HFF-Myc (cell line): ENCODE measurements at regions not wholly inside any gene's neighbourhood (a gene's known extent, or its start where the extent isn't known, plus 50 kb on each side); places are given as distances from the start of the nearest gene placed in this dataset.
"Not testable (repeated sequence)": the region's sequence is repeated elsewhere in the genome, so short reads cannot be mapped to it uniquely, and the experiment has no call there.

Experiments used
- DNase-seq: peaks from one replicate; pipeline ENCODE4 v3.0.0-alpha.2; 2011; ENCODE audit warnings: low read depth; ENCODE audit errors: extremely low read depth
- H3K4me3 ChIP-seq: replicated peaks from 2 replicates; pipeline ENCODE4 v1.5.1; 2011; ENCODE audit warnings: low read depth, mild to moderate bottlenecking, control low read depth, low read length
- CTCF ChIP-seq: IDR thresholded peaks from 2 replicates; pipeline ENCODE4 v1.5.1; 2012; ENCODE audit warnings: mild to moderate bottlenecking, low read depth, low read length, control low read depth; ENCODE audit errors: missing control alignments

GRCh38 chr10:121268863-121269432, 329.3 kb downstream of the FGFR2 start:
- DNase-seq = no peak
- H3K4me3 ChIP-seq = no peak overlapping the region
- no peak for TF ChIP-seq CTCF

GRCh38 chr10:121270906-121271305, 327.3 kb downstream of the FGFR2 start:
- no peak for TF ChIP-seq CTCF
- DNase-seq = no peak
- H3K4me3 ChIP-seq = no peak overlapping the region

- no peak for DNase-seq
- TF ChIP-seq CTCF = no peak
- H3K4me3 ChIP-seq = no peak overlapping the region
Measured at GRCh38 chr10:121276046-121276445, 322.2 kb downstream of the FGFR2 start.

- H3K4me3 ChIP-seq = no peak overlapping the region
- TF ChIP-seq CTCF = no peak
- no peak for DNase-seq
Measured at GRCh38 chr10:121276822-121277221, 321.4 kb downstream of the FGFR2 start.

- not testable (repeated sequence) for DNase-seq, H3K4me3 ChIP-seq
Measured at GRCh38 chr10:121278386-121278785, 319.9 kb downstream of the FGFR2 start.

GRCh38 chr10:121281576-121281975, 316.7 kb downstream of the FGFR2 start:
- DNase-seq = no peak
- no peak for TF ChIP-seq CTCF
- H3K4me3 ChIP-seq = no peak overlapping the region

- DNase-seq = no peak
- no peak overlapping the region for H3K4me3 ChIP-seq
- no peak for TF ChIP-seq CTCF
Measured at GRCh38 chr10:121282264-121282663, 316.0 kb downstream of the FGFR2 start.
